HepG2 (cell line): ENCODE measurements at regions not wholly inside any gene's neighbourhood (a gene's known extent, or its start where the extent isn't known, plus 50 kb on each side); places are given as distances from the start of the nearest gene placed in this dataset.

Experiments
- BORCS8-MEF2B ChIP-seq: sonication (generic); formaldehyde crosslinking; IDR thresholded peaks from 2 replicates; pipeline ENCODE4 v1.8.0; 2022; ENCODE audit warnings: mild to moderate bottlenecking, missing genetic modification reagents
- CEBPB ChIP-seq: IDR thresholded peaks from 2 replicates; pipeline ENCODE4 v1.6.1; 2011; ENCODE audit warnings: low read depth, low read length, improper control_type of control experiment, borderline replicate concordance
- CTCF ChIP-seq: sonication (generic); formaldehyde crosslinking; IDR thresholded peaks from 2 replicates; pipeline ENCODE4 v1.5.0; 2020; ENCODE audit warnings: mild to moderate bottlenecking, missing genetic modification reagents, moderate library complexity
- NFIC ChIP-seq: IDR thresholded peaks from 2 replicates; pipeline ENCODE4 v1.6.1; 2012; ENCODE audit warnings: mild to moderate bottlenecking, low read length, inconsistent platforms
- NR3C1 ChIP-seq: sonication (generic); formaldehyde crosslinking; IDR thresholded peaks from 2 replicates; pipeline ENCODE4 v1.4.0; 2020; ENCODE audit warnings: missing genetic modification reagents
- POGK ChIP-seq: sonication (generic); formaldehyde crosslinking; conservative IDR thresholded peaks from 2 replicates; pipeline ENCODE4 v1.8.0; 2022; ENCODE audit warnings: mild to moderate bottlenecking, moderate library complexity, missing genetic modification reagents
- RAD21 ChIP-seq: fragments of 450-650 bp; formaldehyde crosslinking; IDR thresholded peaks from 2 replicates; pipeline ENCODE4 v1.5.0; 2020; ENCODE audit warnings: mild to moderate bottlenecking
- SATB2 ChIP-seq: sonication (generic); formaldehyde crosslinking; IDR thresholded peaks from 2 replicates; pipeline ENCODE4 v1.5.0; 2020; ENCODE audit warnings: missing genetic modification reagents
- TAF1 ChIP-seq: sonication (generic); formaldehyde crosslinking; IDR thresholded peaks from 2 replicates; pipeline ENCODE4 v1.4.0; 2020; ENCODE audit warnings: missing genetic modification reagents
- TCF7L2 ChIP-seq: IDR thresholded peaks from 2 replicates; pipeline ENCODE4 v1.6.1; 2011; ENCODE audit warnings: mild to moderate bottlenecking, low read depth, low read length, moderate library complexity
- ZNF776 ChIP-seq: sonication (generic); formaldehyde crosslinking; IDR thresholded peaks from 2 replicates; pipeline ENCODE4 v1.4.0; 2020; ENCODE audit warnings: mild to moderate bottlenecking, missing genetic modification reagents
- TF ChIP-seq, protein P1 (sequence below): sonication (generic); formaldehyde crosslinking; IDR thresholded peaks from 2 replicates; pipeline ENCODE4 v1.4.0; 2020; ENCODE audit warnings: missing genetic modification reagents
- TF ChIP-seq, protein P2 (sequence below): sonication (generic); formaldehyde crosslinking; IDR thresholded peaks from 2 replicates; pipeline ENCODE4 v1.4.0; 2020; ENCODE audit warnings: mild to moderate bottlenecking, missing genetic modification reagents
- TF ChIP-seq, protein P3 (sequence below): sonication (generic); formaldehyde crosslinking; IDR thresholded peaks from 2 replicates; pipeline ENCODE4 v1.8.0; 2022; ENCODE audit warnings: low read depth, missing genetic modification reagents

DNA sequence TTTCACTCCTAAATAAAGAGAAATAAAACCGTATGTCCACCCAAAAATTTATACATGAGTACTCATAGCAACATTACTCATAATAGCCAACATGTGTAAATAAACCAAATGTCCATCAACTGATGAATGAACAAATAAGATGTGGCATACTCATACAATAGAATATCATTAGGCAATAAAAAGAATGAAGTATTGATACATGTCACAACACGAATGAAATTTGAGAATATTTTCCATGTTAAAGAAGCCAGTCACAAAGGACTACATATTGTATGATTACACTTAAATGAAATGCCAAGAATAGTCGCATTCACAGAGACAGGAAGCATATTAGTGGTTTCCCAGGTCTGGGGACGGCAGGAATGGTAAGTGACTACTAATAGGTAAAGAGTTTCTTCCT lies 869.2 kb downstream of the IGSF11 start:
- TF ChIP-seq TAF1 (CRISPR knock-in tag), result no peak
- TF ChIP-seq CTCF, result no peak
- no peak for TF ChIP-seq NR3C1
- no peak for TF ChIP-seq ZNF776 (CRISPR knock-in tag)
- TF ChIP-seq, protein P1, sequence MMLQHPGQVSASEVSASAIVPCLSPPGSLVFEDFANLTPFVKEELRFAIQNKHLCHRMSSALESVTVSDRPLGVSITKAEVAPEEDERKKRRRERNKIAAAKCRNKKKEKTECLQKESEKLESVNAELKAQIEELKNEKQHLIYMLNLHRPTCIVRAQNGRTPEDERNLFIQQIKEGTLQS (CRISPR knock-in tag), result no peak
- TF ChIP-seq RAD21 (CRISPR knock-in tag), result no peak
- TF ChIP-seq BORCS8-MEF2B (CRISPR knock-in tag), result no peak
- TF ChIP-seq CEBPB, result no peak
- no peak for TF ChIP-seq NFIC
- TF ChIP-seq POGK, result no peak
- no peak for TF ChIP-seq SATB2 (CRISPR knock-in tag)
- TF ChIP-seq TCF7L2, result no peak
- TF ChIP-seq, protein P2, sequence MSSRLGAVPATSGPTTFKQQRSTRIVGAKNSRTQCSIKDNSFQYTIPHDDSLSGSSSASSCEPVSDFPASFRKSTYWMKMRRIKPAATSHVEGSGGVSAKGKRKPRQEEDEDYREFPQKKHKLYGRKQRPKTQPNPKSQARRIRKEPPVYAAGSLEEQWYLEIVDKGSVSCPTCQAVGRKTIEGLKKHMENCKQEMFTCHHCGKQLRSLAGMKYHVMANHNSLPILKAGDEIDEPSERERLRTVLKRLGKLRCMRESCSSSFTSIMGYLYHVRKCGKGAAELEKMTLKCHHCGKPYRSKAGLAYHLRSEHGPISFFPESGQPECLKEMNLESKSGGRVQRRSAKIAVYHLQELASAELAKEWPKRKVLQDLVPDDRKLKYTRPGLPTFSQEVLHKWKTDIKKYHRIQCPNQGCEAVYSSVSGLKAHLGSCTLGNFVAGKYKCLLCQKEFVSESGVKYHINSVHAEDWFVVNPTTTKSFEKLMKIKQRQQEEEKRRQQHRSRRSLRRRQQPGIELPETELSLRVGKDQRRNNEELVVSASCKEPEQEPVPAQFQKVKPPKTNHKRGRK (CRISPR knock-in tag), result no peak
- TF ChIP-seq, protein P3, sequence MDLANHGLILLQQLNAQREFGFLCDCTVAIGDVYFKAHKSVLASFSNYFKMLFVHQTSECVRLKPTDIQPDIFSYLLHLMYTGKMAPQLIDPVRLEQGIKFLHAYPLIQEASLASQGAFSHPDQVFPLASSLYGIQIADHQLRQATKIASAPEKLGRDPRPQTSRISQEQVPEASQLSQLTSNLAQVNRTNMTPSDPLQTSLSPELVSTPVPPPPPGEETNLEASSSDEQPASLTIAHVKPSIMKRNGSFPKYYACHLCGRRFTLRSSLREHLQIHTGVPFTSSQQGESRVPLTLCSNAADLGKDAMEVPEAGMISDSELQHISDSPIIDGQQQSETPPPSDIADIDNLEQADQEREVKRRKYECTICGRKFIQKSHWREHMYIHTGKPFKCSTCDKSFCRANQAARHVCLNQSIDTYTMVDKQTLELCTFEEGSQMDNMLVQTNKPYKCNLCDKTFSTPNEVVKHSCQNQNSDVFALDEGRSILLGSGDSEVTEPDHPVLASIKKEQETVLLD (CRISPR knock-in tag), result no peak
